Ishikawa (cell line): ENCODE measurements at regions not wholly inside any gene's neighbourhood (a gene's known extent, or its start where the extent isn't known, plus 50 kb on each side); places are given as distances from the start of the nearest gene placed in this dataset.

Experiments used
- CREB1 ChIP-seq: IDR thresholded peaks from 2 replicates; pipeline ENCODE4 v1.6.1; 2012; ENCODE audit warnings: low read depth
- NFIC ChIP-seq: IDR thresholded peaks from 2 replicates; pipeline ENCODE4 v1.6.1; 2012
- TAF1 ChIP-seq: IDR thresholded peaks from 2 replicates; pipeline ENCODE4 v1.6.1; 2012; ENCODE audit warnings: low read depth, mild to moderate bottlenecking
- TCF12 ChIP-seq: IDR thresholded peaks from 2 replicates; pipeline ENCODE4 v1.6.1; 2012; ENCODE audit warnings: low read depth
- TEAD4 ChIP-seq: IDR thresholded peaks from 2 replicates; pipeline ENCODE4 v1.6.1; 2012

DNA sequence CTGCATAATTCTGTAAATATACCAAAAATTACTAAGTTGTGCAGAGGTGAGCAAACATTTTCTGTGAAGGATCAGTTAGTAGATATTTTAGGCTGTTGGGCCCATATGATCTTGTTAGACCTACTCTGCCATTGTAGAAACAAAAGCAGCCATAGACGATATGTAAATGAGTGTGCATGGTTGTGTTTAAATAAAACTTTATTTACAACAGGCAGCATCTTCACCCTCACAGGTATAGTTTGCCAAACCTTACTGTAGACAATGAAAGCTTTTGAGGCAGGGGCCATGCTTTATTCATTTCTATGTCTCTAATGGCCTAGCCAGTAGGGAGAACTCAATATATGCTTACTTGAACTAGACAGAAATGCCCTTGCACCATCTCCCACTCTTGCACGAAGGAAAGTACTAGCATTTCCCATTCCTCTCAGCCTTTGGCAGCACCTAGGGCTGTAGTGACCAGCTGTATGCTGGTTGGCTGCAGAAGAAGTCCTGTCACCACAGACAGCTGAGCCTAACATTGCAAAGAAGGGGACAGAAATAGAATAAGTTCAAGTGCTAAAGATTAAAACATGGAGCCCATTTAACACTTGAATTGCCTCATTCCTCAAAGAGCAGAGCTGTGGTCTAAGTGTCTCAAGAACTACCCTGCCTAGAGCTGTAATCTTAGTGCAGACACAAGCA, 305.1 kb upstream of the MGAT5 start:
- TF ChIP-seq CREB1 (no peak), TAF1 (no peak), TEAD4 (no peak), TCF12 (no peak), NFIC (no peak)
